OCI-LY1 (cell line): ENCODE measurements at regions not wholly inside any gene's neighbourhood (a gene's known extent, or its start where the extent isn't known, plus 50 kb on each side); places are given as distances from the start of the nearest gene placed in this dataset.

Experiments used
- H2AFZ ChIP-seq: fragments of 200-600 bp; sonication (generic), shearing (Covaris generic); 2 replicates; pipeline ENCODE4 v1.6.0; 2014; ENCODE audit warnings: antibody characterized with exemption, mild to moderate bottlenecking, low read length
- H3F3A ChIP-seq: fragments of 200-600 bp; sonication (generic), shearing (Covaris generic); 2 replicates; pipeline ENCODE4 v1.6.0; 2014; ENCODE audit warnings: mild to moderate bottlenecking, antibody characterized with exemption, low read length, moderate library complexity; ENCODE audit not compliant: insufficient read depth
- H3K27ac ChIP-seq: fragments of 200-600 bp; sonication (generic); 2 replicates; pipeline ENCODE4 v1.5.1; 2014; ENCODE audit warnings: low read length, mixed run types, mild to moderate bottlenecking, low read depth; ENCODE audit not compliant: poor library complexity, severe bottlenecking
- H3K27me3 ChIP-seq: fragments of 200-600 bp; sonication (generic); 2 replicates; pipeline ENCODE4 v1.6.0; 2014; ENCODE audit warnings: antibody characterized with exemption, mild to moderate bottlenecking, low read length, moderate library complexity; ENCODE audit not compliant: insufficient read depth
- H3K36me3 ChIP-seq: fragments of 200-600 bp; sonication (generic); 2 replicates; pipeline ENCODE4 v1.6.1; 2014; ENCODE audit warnings: mild to moderate bottlenecking, antibody characterized with exemption, low read length, moderate library complexity, mixed read lengths; ENCODE audit not compliant: insufficient read depth
- H3K4me1 ChIP-seq: fragments of 200-600 bp; sonication (generic); 2 replicates; pipeline ENCODE4 v1.5.1; 2014; ENCODE audit warnings: mild to moderate bottlenecking, low read length, moderate library complexity; ENCODE audit not compliant: insufficient read depth, severe bottlenecking
- H3K4me2 ChIP-seq: fragments of 200-600 bp; sonication (generic), shearing (Covaris generic); 2 replicates; pipeline ENCODE4 v1.6.1; 2014; ENCODE audit warnings: low read length
- H3K4me3 ChIP-seq: fragments of 200-600 bp; sonication (generic); 2 replicates; pipeline ENCODE4 v1.5.1; 2014; ENCODE audit warnings: low read length, low read depth, mild to moderate bottlenecking, mixed read lengths; ENCODE audit not compliant: poor library complexity, severe bottlenecking
- H3K79me2 ChIP-seq: fragments of 200-600 bp; shearing (Covaris generic); 2 replicates; pipeline ENCODE4 v1.6.1; 2016; ENCODE audit warnings: mixed run types, low read length, mixed read lengths; ENCODE audit not compliant: insufficient read depth
- H3K9ac ChIP-seq: fragments of 200-600 bp; sonication (generic), shearing (Covaris generic); 2 replicates; pipeline ENCODE4 v1.6.1; 2014; ENCODE audit warnings: mild to moderate bottlenecking, low read length, mixed read lengths
- H3K9me2 ChIP-seq: fragments of 200-600 bp; sonication (generic), shearing (Covaris generic); 2 replicates; pipeline ENCODE4 v1.6.1; 2014; ENCODE audit warnings: low read depth, mild to moderate bottlenecking, low read length, mixed read lengths
- H3K9me3 ChIP-seq: fragments of 200-600 bp; shearing (Covaris generic); 2 replicates; pipeline ENCODE4 v1.6.1; 2014; ENCODE audit warnings: low read length, mixed read lengths
- H4K20me1 ChIP-seq: fragments of 200-600 bp; sonication (generic), shearing (Covaris generic); 2 replicates; pipeline ENCODE4 v1.6.0; 2016; ENCODE audit warnings: mild to moderate bottlenecking, low read length; ENCODE audit not compliant: insufficient read depth
- CTCF ChIP-seq: fragments of 200-600 bp; sonication (generic), shearing (Covaris generic); IDR thresholded peaks from 2 replicates; pipeline ENCODE4 v1.5.1; 2017; ENCODE audit warnings: mild to moderate bottlenecking, antibody characterized with exemption, low read length, moderate library complexity, mixed read lengths
- EZH2 ChIP-seq: fragments of 200-600 bp; sonication (generic), shearing (Covaris generic); IDR thresholded peaks from 2 replicates; pipeline ENCODE4 v1.8.0; 2017; ENCODE audit warnings: borderline replicate concordance, mixed run types, mild to moderate bottlenecking, antibody characterized with exemption, low read length, moderate library complexity, mixed read lengths

- Histone ChIP-seq H3K4me3 (no peak overlapping the region), H3K9me2 (no peaks in the 10 kb centered on the region), H3K9ac (no peak overlapping the region), H3K79me2 (no peaks in the 10 kb centered on the region), H3K27ac (no peak overlapping the region), H3K9me3 (no peaks in the 10 kb centered on the region), H3K4me1 (no peaks in the 10 kb centered on the region), H3K36me3 (no peaks in the 10 kb centered on the region), H3K27me3 (no peaks in the 10 kb centered on the region), H2AFZ (no peak overlapping the region), H4K20me1 (no peaks in the 10 kb centered on the region), H3F3A (no peaks in the 10 kb centered on the region), H3K4me2 (no peak overlapping the region)
- TF ChIP-seq EZH2 (no peak), CTCF (no peak)
These were observed 385.2 kb upstream of the KLF6 start for GRCh38 chr10:4170181-4170580.

- Histone ChIP-seq H4K20me1 (no peaks in the 10 kb centered on the region), H3K4me2 (no peak overlapping the region), H3K79me2 (no peaks in the 10 kb centered on the region), H3K27me3 (no peaks in the 10 kb centered on the region), H3K27ac (no peak overlapping the region), H3K4me1 (no peaks in the 10 kb centered on the region), H2AFZ (no peak overlapping the region), H3K36me3 (no peaks in the 10 kb centered on the region), H3K9ac (no peak overlapping the region), H3F3A (no peaks in the 10 kb centered on the region), H3K9me3 (no peaks in the 10 kb centered on the region), H3K4me3 (no peak overlapping the region), H3K9me2 (no peaks in the 10 kb centered on the region)
- no peak for TF ChIP-seq EZH2
- no peak for TF ChIP-seq CTCF
These were observed 384.4 kb upstream of the KLF6 start for GRCh38 chr10:4169448-4169847.

GRCh38 chr10:4167216-4167615 is 382.2 kb upstream of the KLF6 start:
- H3K4me3 ChIP-seq, result no peak overlapping the region
- H2AFZ ChIP-seq, result no peak overlapping the region
- no peak overlapping the region for H3K27ac ChIP-seq
- no peak overlapping the region for H3K9ac ChIP-seq
- TF ChIP-seq CTCF, result no peak
- TF ChIP-seq EZH2, result no peak
- H3K79me2 ChIP-seq, result no peaks in the 10 kb centered on the region
- no peaks in the 10 kb centered on the region for H3K9me3 ChIP-seq
- H3K27me3 ChIP-seq, result no peaks in the 10 kb centered on the region
- no peak overlapping the region for H3K4me2 ChIP-seq
- no peaks in the 10 kb centered on the region for H3K9me2 ChIP-seq
- H3K36me3 ChIP-seq, result no peaks in the 10 kb centered on the region
- no peaks in the 10 kb centered on the region for H4K20me1 ChIP-seq
- H3F3A ChIP-seq, result no peaks in the 10 kb centered on the region
- no peaks in the 10 kb centered on the region for H3K4me1 ChIP-seq
